ENCODE measurements at regions not wholly inside any gene's neighbourhood (a gene's known extent, or its start where the extent isn't known, plus 50 kb on each side); places are given as distances from the start of the nearest gene placed in this dataset.

GRCh38 chr3:157626817-157627216 lies 123.6 kb upstream of the VEPH1 start:
- no peak for DNase-seq (ENCODE audit: low spot score)

- DNase-seq (ENCODE audit: low spot score), result no peak
Measured at GRCh38 chr3:157624801-157625200, 121.6 kb upstream of the VEPH1 start.

GRCh38 chr3:157618886-157619285 lies 115.7 kb upstream of the VEPH1 start:
- DNase-seq (ENCODE audit: low spot score), result no peak

GRCh38 chr3:157618075-157618760 lies 115.0 kb upstream of the VEPH1 start:
- DNase-seq (ENCODE audit: low spot score), result peak; percentile 76

- DNase-seq (ENCODE audit: low spot score), result no peak
Measured at GRCh38 chr3:157614896-157615295, 111.7 kb upstream of the VEPH1 start.

- DNase-seq (ENCODE audit: low spot score), result no peak
Measured at GRCh38 chr3:157611536-157612076, 108.4 kb upstream of the VEPH1 start.

GRCh38 chr3:157610876-157611535 lies 107.8 kb upstream of the VEPH1 start:
- no peak for DNase-seq (ENCODE audit: low spot score)

- no peak for DNase-seq (ENCODE audit: low spot score)
Measured at GRCh38 chr3:157607826-157608405, 104.7 kb upstream of the VEPH1 start.

GRCh38 chr3:157606852-157607197 lies 103.6 kb upstream of the VEPH1 start:
- DNase-seq (ENCODE audit: low spot score), result no peak

- peak; percentile 86 for DNase-seq (ENCODE audit: low spot score)
Measured at GRCh38 chr3:157606011-157606851, 103.0 kb upstream of the VEPH1 start.

GRCh38 chr3:157605356-157605755 lies 102.1 kb upstream of the VEPH1 start:
- no peak for DNase-seq (ENCODE audit: low spot score)

- DNase-seq (ENCODE audit: low spot score), result no peak
Measured at GRCh38 chr3:157602424-157602823, 99.2 kb upstream of the VEPH1 start.

GRCh38 chr3:157595259-157595658 lies 92.0 kb upstream of the VEPH1 start:
- DNase-seq (ENCODE audit: low spot score), result no peak

- DNase-seq (ENCODE audit: low spot score), result no peak
Measured at GRCh38 chr3:157594413-157594812, 91.2 kb upstream of the VEPH1 start.

GRCh38 chr3:157592769-157593168 lies 89.6 kb upstream of the VEPH1 start:
- no peak for DNase-seq (ENCODE audit: low spot score)

GRCh38 chr3:157590273-157590672 lies 87.1 kb upstream of the VEPH1 start:
- DNase-seq (ENCODE audit: low spot score), result no peak

- no peak for DNase-seq (ENCODE audit: low spot score)
Measured at GRCh38 chr3:157589211-157589610, 86.0 kb upstream of the VEPH1 start.

- no peak for DNase-seq (ENCODE audit: low spot score)
Measured at GRCh38 chr3:157588386-157589060, 85.3 kb upstream of the VEPH1 start.

- DNase-seq (ENCODE audit: low spot score), result no peak
Measured at GRCh38 chr3:157586293-157586692, 83.1 kb upstream of the VEPH1 start.

- DNase-seq (ENCODE audit: low spot score), result no peak
Measured at GRCh38 chr3:157585386-157585785, 82.2 kb upstream of the VEPH1 start.

- DNase-seq (ENCODE audit: low spot score), result no peak
Measured at GRCh38 chr3:157582637-157582973, 79.4 kb upstream of the VEPH1 start.
